Stimulated activated CD4-positive, alpha-beta T cell treated with anti-CD3 and anti-CD28 coated beads, Interleukin-12 subunit alpha, Interleukin-12 subunit beta, amount 100 ng/mL, for 24 hours (primary cell): ENCODE measurements at regions not wholly inside any gene's neighbourhood (a gene's known extent, or its start where the extent isn't known, plus 50 kb on each side); places are given as distances from the start of the nearest gene placed in this dataset.
"Not testable (repeated sequence)": the region's sequence is repeated elsewhere in the genome, so short reads cannot be mapped to it uniquely, and the experiment has no call there.

Experiments used
- DNase-seq, 2 experiments: peaks; one replicate each; pipeline ENCODE4 v3.0.0-alpha.2; 2020; ENCODE audit warnings: low read depth in 2 of 2

DNA sequence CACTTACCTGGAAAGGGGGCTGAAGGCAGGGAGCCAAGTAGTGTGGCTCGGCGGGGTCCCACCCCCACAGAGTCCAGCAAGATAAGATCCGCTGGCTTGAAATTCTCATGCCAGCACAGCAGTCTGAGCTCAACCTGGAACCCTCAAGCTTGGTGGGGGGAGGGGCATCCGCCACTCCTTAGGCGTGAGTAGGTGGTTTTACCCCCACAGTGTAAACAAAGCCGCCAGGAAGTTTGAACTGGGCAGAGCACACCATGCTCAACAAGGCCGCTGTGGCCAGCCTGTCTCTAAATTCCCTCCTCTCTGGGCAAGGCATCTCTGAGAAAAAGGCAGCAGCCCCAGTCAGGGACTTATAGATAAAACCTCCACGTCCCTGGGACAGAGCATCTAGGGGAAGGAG lies 156.3 kb downstream of the KBTBD8 start:
- no peak for DNase-seq

- DNase-seq = no peak
Measured at GRCh38 chr3:67167481-67167880, 169.4 kb downstream of the KBTBD8 start.

DNA sequence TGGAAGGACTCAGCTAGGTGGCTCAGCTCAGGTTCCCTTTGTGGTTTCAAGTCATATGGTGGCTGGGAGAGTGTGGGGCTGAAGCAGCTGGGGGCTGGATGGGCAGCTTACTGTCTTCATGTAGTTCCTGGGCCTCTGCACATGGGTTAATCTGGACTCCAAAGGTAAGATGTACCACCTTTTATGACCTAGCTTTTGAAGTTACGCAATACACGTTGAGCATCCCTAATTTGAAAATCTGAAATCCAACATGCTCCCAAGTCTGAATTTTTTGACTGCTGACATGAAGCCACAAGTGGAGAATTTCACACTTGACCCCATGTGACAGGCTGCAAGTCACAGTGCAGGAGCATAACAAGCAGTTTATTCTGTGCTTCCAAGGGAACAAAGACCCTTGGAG lies 173.7 kb downstream of the KBTBD8 start:
- DNase-seq = no peak

- DNase-seq = not testable (repeated sequence)
Measured at GRCh38 chr3:67173130-67173529, 175.0 kb downstream of the KBTBD8 start.

DNA sequence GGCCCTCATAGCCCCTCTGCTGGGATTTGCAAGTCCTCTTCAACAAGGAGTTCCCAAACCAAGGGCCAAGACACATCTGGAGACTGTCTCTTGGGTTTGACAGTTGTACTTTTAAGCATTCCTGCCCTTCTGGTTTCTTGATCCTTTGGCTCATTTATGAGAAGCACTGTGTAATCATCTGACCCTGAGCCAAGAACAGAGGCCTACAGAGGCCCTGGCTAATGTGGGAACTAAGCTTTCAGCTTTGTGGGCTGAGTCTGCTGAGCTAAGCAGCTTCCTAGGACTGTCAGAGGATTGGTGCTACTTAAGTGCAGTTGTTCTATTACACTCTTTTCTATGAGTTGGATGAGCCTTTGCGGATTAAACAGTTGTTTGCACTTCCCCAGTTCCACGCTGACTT lies 178.3 kb downstream of the KBTBD8 start:
- no peak for DNase-seq

DNA sequence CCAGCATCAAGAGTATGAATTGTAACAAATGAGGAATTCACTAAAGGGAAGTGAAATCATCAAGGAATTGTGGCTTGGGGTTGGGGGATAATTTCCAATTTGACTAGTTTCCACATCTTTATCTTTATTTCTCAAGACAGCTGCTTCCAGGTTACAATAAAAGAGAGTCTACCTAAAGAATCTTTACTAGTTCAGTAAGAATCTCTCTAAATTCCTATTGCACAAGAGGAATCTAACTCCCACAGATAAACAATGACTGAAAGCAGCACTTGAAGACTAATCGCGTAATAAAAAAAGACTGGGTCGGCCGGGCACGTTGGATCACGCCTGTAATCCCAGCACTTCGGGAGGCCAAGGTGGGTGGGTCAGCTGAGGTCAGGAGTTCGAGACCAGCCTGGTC lies 194.4 kb downstream of the KBTBD8 start:
- DNase-seq = no peak

DNA sequence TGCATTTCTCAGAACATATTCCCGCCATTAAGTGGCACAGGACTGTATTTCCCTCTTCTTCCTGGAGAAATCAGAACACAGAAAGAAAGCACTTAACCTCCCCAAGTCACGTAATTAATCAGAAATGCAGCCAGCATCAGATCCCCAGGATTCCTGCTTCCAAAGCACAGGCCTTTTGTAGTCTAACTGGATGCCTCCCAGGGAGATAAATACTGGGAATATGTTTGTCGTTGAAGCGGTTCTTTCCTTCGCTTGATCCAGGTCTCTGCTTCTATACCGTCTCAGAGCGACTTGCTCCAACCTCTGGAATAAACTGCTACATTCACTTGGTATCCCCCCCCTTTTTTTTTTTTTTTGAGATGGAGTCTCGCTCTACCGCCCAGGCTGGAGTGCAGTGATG lies 198.6 kb downstream of the KBTBD8 start:
- DNase-seq = no peak

DNA sequence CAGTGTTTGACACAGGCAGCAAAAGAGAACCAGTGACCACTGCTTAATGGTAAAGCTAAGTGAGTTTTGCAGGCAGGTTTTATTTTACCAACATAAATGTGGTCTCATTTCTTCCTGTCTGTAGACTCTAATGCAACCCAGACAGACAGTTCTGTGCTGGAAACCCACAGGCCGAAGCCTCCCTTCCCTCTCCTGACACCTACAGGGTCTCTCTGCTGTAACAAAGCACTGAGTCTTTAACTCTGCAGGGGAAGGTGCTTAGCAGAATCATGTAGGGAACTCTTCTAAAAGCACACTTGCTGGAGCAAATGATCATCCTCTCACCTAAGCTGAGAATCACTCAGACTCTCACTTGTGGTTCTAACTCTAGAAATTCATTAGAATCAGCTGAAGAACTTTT lies 200.3 kb downstream of the KBTBD8 start:
- DNase-seq = no peak

- DNase-seq = no peak
Measured at GRCh38 chr3:67200618-67201017, 202.5 kb downstream of the KBTBD8 start.

DNA sequence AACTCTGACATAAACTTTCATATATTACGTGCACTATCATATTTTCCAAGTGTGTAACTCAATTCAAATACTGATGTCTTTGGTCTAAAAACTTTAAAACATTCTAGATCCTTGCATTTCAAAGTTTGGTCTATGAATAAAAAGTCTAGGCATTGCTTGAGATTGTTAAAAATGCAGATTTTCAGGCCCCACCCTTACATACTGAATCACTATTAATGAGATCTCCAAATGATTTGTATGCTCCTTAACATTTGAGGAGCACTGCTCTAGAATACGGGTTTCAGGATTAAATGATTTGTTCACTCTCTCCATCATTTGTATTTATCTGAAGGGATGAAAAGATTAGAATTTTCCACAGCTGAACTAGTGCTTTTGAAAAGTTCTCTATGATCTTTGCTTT lies 202.9 kb downstream of the KBTBD8 start:
- no peak for DNase-seq

- DNase-seq = no peak
Measured at GRCh38 chr3:67202053-67202452, 203.9 kb downstream of the KBTBD8 start.

- DNase-seq = no peak
Measured at GRCh38 chr3:67204951-67205350, 206.8 kb downstream of the KBTBD8 start.

DNA sequence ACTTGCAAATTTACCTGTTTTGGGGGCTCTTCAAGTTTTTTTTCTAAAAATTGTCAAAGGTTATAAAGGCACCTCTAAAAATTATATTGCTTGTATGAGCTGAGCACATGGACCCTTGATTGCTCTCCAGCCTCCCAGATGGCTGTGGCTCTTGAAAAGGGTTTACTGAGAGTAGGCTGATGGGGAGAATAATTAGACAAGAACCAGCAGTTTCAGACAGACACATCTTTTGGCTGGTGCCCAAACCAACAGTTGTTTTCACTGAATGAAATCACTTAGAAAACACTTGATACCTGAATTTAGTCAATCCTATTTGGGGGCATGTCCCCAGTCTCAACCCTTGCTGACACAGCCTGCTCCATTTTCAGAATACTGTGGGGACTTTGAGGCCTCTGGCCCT lies 217.6 kb downstream of the KBTBD8 start:
- DNase-seq = no peak

DNA sequence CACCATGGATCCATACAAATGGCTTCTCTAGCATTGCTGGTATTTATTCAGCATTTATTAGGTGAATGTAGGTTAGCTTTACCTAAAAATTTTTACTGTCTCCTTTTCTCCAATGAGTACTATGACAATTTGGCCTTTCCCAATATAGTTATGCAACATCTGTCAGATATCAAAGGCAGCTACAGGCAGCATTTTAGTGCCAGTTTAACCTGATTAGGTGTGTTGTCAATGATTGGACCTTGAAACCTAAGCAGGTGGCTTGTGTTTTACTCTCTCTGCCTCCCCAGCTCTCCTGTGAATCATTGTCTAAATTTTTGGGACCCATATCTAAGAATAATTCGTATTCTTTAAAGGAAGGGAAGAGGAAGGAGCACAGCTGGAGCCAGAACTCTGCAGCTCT lies 228.9 kb downstream of the KBTBD8 start:
- no peak for DNase-seq

DNA sequence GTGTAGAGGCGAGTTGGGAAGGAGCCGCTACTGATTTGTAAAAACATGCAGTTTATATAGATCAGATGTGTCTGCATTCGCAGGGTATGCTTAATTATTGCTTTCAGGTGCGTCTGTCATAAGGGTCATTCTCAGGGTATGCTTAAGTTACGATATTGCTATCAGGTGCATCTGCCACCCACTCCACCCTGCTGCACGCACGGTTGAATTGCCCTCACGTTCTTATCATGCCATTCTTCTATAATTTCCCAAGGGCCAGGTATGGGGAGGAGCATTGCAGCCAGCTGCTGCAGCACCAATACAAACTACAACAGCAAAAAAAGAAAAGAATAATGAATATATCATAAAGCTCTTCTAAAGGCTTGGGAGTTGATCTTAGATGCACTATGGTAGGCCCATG lies 230.0 kb downstream of the KBTBD8 start:
- DNase-seq = no peak

GRCh38 chr3:67232642-67233041 lies 234.5 kb downstream of the KBTBD8 start:
- DNase-seq = no peak

DNA sequence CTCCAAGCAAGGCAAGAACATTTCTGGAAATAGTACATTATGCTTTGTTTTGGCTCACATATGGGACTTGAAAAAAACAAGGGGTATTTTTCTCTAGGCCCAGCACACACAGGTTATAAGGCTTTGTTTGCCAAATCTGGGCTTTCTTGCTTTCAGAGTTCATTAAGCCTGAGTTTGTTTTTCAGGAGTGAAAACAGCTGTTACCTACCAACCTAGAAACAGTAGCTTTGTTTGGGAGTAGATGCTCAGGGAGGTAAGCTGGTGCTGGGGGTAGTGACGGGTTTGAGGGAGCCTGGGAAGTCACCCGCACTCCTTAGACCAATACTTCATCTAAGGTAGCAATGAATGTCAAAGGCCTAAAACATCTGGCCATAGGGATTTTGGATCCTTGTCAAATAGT lies 241.2 kb downstream of the KBTBD8 start:
- no peak for DNase-seq

DNA sequence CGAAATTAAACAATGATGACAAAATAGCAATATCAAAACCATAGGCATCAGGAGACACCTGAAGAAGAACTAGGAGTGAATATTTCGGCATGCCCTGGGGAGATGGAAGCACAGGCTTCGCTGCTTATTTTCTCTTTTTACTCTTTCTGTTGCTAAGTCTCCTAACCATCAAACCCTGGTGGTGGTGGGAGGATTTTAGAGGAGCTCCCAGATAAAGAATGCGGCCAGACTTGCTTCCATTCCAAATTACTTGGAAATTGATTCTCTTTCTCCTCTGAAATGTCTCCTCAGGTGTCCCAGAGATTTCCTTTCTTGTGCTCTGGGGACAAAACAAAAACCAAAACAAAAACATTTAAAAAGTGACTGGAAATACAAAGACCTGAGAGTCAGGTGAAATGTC lies 243.0 kb downstream of the KBTBD8 start:
- no peak for DNase-seq

GRCh38 chr3:67244130-67244529 lies 246.0 kb downstream of the KBTBD8 start:
- no peak for DNase-seq

DNA sequence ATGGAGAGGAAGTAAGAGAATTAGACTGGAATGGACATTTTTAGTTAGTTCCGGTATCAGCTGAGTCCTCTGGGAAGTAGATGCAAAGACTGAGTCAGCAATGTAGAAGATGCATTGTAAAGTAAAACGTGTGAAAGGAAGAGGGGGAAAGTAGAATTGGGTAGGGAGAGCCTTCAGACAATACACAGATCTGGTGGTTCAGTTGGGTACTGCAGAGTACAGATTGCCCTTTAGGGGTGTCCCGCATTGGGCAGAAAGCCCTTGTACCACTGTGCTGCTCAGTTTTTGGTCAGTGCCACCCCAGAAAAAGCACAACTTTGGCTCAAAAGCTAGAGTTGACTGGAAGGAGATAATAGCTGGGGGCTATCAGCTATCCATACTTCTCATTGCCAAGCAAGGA lies 247.4 kb downstream of the KBTBD8 start:
- DNase-seq = no peak

DNA sequence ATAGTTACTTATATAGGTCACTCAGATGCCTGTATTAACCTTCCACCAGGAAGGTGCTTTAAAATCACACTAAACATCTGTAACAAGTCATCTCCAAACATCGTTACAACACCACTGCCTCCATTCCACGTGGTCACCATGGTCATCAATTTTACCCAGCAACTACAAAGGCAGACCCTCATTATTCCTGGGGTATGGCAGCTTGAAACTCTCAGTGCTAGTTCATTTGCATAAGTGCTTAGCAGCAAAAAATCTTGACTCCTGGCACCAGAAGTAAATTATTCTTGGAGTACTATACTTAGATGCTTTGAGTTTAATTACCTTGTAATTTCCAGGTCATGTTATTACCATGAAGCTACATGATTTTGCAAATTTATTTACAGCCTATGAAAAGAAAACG lies 250.6 kb downstream of the KBTBD8 start:
- DNase-seq = no peak

DNA sequence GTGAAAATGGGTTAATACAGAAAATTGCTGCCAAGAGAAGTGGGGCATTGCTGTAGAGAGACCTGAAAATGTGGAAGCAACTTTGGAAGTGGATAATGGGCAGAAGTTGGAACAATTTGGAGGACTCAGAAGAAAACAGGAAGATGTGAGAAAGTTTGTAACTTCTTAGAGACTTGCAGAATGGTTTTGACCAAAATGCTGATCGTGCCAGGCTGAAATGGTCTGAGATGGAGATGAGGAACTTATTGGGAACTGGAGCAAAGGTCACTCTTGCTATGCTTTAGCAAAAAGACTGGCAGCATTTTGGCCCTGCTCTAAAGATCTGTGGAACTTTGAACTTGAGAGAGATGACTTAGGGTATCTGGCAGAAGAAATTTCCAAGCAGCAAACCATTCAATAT lies 254.8 kb downstream of the KBTBD8 start:
- not testable (repeated sequence) for DNase-seq

- no peak for DNase-seq
Measured at GRCh38 chr3:67278015-67278618, 280.0 kb downstream of the KBTBD8 start.

DNA sequence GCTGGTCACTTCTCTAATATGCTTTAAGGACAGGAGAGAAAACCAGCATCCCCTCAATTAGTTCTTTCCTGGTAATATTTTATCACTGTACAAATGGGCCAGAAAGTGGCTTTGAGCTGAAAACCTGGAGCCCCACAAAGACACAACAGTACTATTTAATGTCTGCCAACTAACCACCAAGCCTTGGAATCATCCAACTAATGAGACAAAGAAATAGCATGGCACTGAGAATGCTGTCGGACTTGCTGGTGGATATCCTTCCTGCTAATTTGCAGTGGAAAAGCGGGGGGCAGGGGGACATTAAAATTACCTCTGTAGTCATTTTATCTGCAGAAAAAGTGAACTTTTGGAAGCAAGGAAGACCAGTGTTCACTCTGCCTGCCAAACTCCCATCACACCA lies 288.5 kb downstream of the KBTBD8 start:
- DNase-seq = no peak
